ENCODE measurements at regions not wholly inside any gene's neighbourhood (a gene's known extent, or its start where the extent isn't known, plus 50 kb on each side); places are given as distances from the start of the nearest gene placed in this dataset.

- H3K36me3 Mint-ChIP-seq (ENCODE audit: insufficient read depth) = no peaks in the 10 kb centered on the region
- DNase-seq (no peak), ATAC-seq (replicated peaks) (no peak)
- peaks cover 0 to 13% of the 10 kb centered on the region in 2 donors for H3K27me3 Mint-ChIP-seq
- peaks cover 1 to 3% of the 10 kb centered on the region in 2 donors for H3K4me1 Mint-ChIP-seq (ENCODE audit: low read depth in 2 of 2)
- no peak overlapping the region for H3K27ac Mint-ChIP-seq
- H3K9me3 Mint-ChIP-seq = peaks cover 0 to 7% of the 10 kb centered on the region in 2 donors
- H3K4me3 Mint-ChIP-seq = no peak overlapping the region
These were observed 55.4 kb upstream of the SIRPG start for GRCh38 chr20:1712634-1713624.

- no peaks in the 10 kb centered on the region for H3K36me3 Mint-ChIP-seq (ENCODE audit: insufficient read depth)
- H3K27me3 Mint-ChIP-seq = peaks cover 0 to 18% of the 10 kb centered on the region in 2 donors
- H3K9me3 Mint-ChIP-seq = peaks cover 0 to 7% of the 10 kb centered on the region in 2 donors
- ATAC-seq (replicated peaks) = no peak
- DNase-seq = no peak
- no peak overlapping the region for H3K4me3 Mint-ChIP-seq
- H3K4me1 Mint-ChIP-seq (ENCODE audit: low read depth in 2 of 2) = peaks cover 6 to 7% of the 10 kb centered on the region in 2 donors
- H3K27ac Mint-ChIP-seq = no peak overlapping the region
These were observed 54.4 kb upstream of the SIRPG start for GRCh38 chr20:1711826-1712601.

DNA sequence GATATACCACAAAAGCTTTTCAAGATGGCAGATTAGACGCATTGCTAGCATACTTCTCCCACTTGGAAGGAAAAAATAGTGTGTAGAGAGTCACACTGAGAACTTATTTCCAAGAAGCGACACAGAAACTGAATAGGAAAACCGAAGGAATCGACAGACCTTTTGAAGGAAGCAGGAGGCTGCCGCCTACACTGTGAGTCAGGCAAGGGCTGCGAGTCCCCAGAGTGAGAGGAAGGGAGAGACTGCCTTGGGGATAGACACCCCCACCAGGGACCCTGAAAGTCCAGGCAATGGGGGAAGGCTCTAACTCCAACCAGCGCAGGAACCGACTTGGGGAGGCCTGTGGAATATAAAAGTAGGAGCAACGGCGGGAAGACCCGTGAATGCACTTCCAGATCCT is 53.7 kb upstream of the SIRPG start:
- Mint-ChIP-seq H3K4me3 (no peak overlapping the region), H3K4me1 (ENCODE audit: low read depth in 2 of 2) (peaks cover 6 to 7% of the 10 kb centered on the region in 2 donors), H3K27me3 (peaks cover 0 to 18% of the 10 kb centered on the region in 2 donors), H3K36me3 (ENCODE audit: insufficient read depth) (no peaks in the 10 kb centered on the region), H3K27ac (peak overlapping the region in 1 of 2 donors; percentile 16), H3K9me3 (peaks cover 0 to 7% of the 10 kb centered on the region in 2 donors)
- no peak for DNase-seq
- ATAC-seq (replicated peaks) = no peak

- ATAC-seq (replicated peaks) (no peak), DNase-seq (no peak)
- Mint-ChIP-seq H3K27me3 (peaks cover 0 to 18% of the 10 kb centered on the region in 2 donors), H3K36me3 (ENCODE audit: insufficient read depth) (no peaks in the 10 kb centered on the region), H3K27ac (no peak overlapping the region), H3K4me3 (no peak overlapping the region), H3K9me3 (peaks cover 0 to 7% of the 10 kb centered on the region in 2 donors), H3K4me1 (ENCODE audit: low read depth in 2 of 2) (peaks cover 6 to 7% of the 10 kb centered on the region in 2 donors)
These were observed 52.9 kb upstream of the SIRPG start for GRCh38 chr20:1710484-1710883.

DNA sequence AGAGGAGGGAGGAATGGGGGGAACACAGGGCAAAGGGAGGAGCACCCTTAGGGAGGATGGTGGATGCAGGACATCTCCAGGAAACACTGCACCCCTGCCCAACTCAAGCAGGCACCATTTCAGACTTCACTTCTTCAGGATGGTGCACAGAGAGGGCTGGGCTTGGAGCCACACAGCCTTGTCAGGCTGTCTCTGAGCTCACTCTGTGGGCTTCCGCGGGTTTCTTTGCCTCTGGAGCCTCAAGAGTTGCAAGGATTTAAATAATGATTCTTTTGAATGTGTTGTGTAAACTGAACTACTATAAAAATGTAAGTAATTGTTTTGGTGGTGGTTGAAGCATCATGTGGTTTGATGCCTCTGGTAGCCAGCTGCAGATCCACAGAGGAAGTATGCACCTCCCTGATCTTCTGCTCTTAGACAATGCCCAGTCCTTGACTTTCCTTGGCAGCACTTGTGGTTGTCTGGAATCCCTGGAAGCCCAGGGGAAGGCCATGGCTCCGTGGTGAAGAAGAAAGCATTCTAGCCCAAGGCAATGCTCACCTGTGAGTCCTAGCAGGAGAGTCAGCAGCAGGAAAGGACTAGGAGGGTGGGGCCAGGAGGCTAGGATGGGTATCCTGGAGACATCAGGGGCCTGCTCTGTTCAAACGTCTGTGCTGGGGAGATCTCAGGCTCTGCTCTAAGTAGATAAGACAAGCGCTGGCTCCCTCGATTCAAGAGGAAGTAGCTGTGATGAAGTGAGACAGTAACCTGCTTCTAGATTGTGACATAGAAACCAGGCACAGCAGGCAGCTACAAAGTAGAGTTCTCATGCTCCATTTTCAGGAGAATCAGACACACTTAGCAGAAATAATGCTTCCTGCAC is 50.2 kb upstream of the SIRPG start:
- H3K4me1 Mint-ChIP-seq (ENCODE audit: low read depth in 2 of 2) = peaks cover 6 to 7% of the 10 kb centered on the region in 2 donors
- H3K4me3 Mint-ChIP-seq = peak overlapping the region in 1 of 2 donors; percentile 25
- H3K36me3 Mint-ChIP-seq (ENCODE audit: insufficient read depth) = no peaks in the 10 kb centered on the region
- H3K27ac Mint-ChIP-seq = peak overlapping the region in 1 of 2 donors; percentile 66
- ATAC-seq (replicated peaks) (no peak), DNase-seq (no peak)
- H3K27me3 Mint-ChIP-seq = peaks cover 0 to 18% of the 10 kb centered on the region in 2 donors
- H3K9me3 Mint-ChIP-seq = peaks cover 2 to 13% of the 10 kb centered on the region in 2 donors
